ENCODE measurements at regions not wholly inside any gene's neighbourhood (a gene's known extent, or its start where the extent isn't known, plus 50 kb on each side); places are given as distances from the start of the nearest gene placed in this dataset.

- TF ChIP-seq CTCF (conservative IDR thresholded peaks at IDR 0.05; ENCODE audit: low read depth, low read length) = no peak
- no peak for TF ChIP-seq EZH2 (IDR thresholded peaks at IDR 0.05; ENCODE audit: borderline replicate concordance, low read depth, low read length, poor library complexity, severe bottlenecking)
These were observed 206.2 kb upstream of the DDI1 start for GRCh38 chr11:103830205-103830604.

Measured in A673 (cell line).